SIG-M5 treated with dmso at 0.1 percent for 504 hours (cell line): ENCODE measurements at regions not wholly inside any gene's neighbourhood (a gene's known extent, or its start where the extent isn't known, plus 50 kb on each side); places are given as distances from the start of the nearest gene placed in this dataset.
"Not testable (repeated sequence)": the region's sequence is repeated elsewhere in the genome, so short reads cannot be mapped to it uniquely, and the experiment has no call there.

Source experiments
- DNase-seq: peaks from one replicate; lab custom pipeline; 2025; ENCODE audit not compliant: unreplicated experiment; lab: John Stamatoyannopoulos, UW

GRCh38 chr3:193901007-193901406 lies 234.9 kb upstream of the HES1 start:
- DNase-seq: no peak

- DNase-seq: no peak
Observed at GRCh38 chr3:193902607-193903511, 233.1 kb upstream of the HES1 start.

GRCh38 chr3:193903512-193903817 lies 232.5 kb upstream of the HES1 start:
- DNase-seq: no peak

- DNase-seq: no peak
Observed at GRCh38 chr3:193903966-193904365, 232.0 kb upstream of the HES1 start.

GRCh38 chr3:193905541-193906396 lies 230.2 kb upstream of the HES1 start:
- no peak for DNase-seq

GRCh38 chr3:193906849-193907410 lies 229.0 kb upstream of the HES1 start:
- DNase-seq: peak; percentile 10

- no peak for DNase-seq
Observed at GRCh38 chr3:193908181-193908744, 227.7 kb upstream of the HES1 start.

- no peak for DNase-seq
Observed at GRCh38 chr3:193909387-193909786, 226.6 kb upstream of the HES1 start.

GRCh38 chr3:193910310-193910709 lies 225.6 kb upstream of the HES1 start:
- no peak for DNase-seq

- DNase-seq: peak; percentile 54
Observed at GRCh38 chr3:193910886-193911738, 224.8 kb upstream of the HES1 start.

- no peak for DNase-seq
Observed at GRCh38 chr3:193911784-193912340, 224.1 kb upstream of the HES1 start.

GRCh38 chr3:193912621-193913178 lies 223.2 kb upstream of the HES1 start:
- no peak for DNase-seq

GRCh38 chr3:193914602-193915001 lies 221.3 kb upstream of the HES1 start:
- DNase-seq: no peak

GRCh38 chr3:193915099-193915498 lies 220.8 kb upstream of the HES1 start:
- no peak for DNase-seq

GRCh38 chr3:193915613-193916012 lies 220.3 kb upstream of the HES1 start:
- DNase-seq: no peak

GRCh38 chr3:193917158-193917557 lies 218.8 kb upstream of the HES1 start:
- DNase-seq: no peak

GRCh38 chr3:193921465-193921864 lies 214.5 kb upstream of the HES1 start:
- no peak for DNase-seq

GRCh38 chr3:193922034-193922774 lies 213.7 kb upstream of the HES1 start:
- DNase-seq: no peak

GRCh38 chr3:193923958-193924357 lies 212.0 kb upstream of the HES1 start:
- not testable (repeated sequence) for DNase-seq
